ENCODE measurements at regions not wholly inside any gene's neighbourhood (a gene's known extent, or its start where the extent isn't known, plus 50 kb on each side); places are given as distances from the start of the nearest gene placed in this dataset.

DNA sequence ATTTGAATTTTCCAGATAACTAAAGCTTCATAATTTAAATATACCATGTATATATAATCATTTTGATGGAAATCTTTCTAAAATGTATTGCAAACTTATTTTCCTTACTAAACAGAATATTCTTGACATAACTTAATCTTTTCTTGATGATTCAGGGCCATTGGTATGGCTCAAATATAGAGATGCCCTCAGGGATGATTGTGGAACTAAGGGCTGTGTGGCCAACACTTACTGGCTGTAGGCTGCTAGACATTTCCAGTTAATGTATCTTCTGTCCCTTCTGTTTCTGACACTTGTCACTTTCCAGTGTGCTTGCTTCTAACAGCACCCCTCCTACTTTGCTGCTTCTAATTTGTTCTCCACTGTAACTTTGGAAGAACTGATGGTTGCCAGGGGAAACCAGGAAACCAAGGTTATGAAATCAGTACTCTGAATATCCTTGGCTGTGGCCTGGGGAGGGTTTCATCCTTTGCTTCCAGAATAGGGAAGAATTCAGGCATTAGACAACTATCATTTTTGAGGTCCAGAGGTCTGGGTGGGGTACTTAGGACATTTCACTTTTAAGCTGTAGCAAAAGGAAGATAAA, 697.2 kb downstream of the ETS1 start:
- Histone ChIP-seq H3K27ac (no peak overlapping the region), H3K9me3 (no peaks in the 10 kb centered on the region), H3K36me3 (no peaks in the 10 kb centered on the region), H3K4me1 (no peaks in the 10 kb centered on the region), H3K4me3 (no peak overlapping the region), H3K27me3 (no peaks in the 10 kb centered on the region)
- no peak for TF ChIP-seq POLR2A (IDR thresholded peaks at IDR 0.05)
- TF ChIP-seq, protein P1, sequence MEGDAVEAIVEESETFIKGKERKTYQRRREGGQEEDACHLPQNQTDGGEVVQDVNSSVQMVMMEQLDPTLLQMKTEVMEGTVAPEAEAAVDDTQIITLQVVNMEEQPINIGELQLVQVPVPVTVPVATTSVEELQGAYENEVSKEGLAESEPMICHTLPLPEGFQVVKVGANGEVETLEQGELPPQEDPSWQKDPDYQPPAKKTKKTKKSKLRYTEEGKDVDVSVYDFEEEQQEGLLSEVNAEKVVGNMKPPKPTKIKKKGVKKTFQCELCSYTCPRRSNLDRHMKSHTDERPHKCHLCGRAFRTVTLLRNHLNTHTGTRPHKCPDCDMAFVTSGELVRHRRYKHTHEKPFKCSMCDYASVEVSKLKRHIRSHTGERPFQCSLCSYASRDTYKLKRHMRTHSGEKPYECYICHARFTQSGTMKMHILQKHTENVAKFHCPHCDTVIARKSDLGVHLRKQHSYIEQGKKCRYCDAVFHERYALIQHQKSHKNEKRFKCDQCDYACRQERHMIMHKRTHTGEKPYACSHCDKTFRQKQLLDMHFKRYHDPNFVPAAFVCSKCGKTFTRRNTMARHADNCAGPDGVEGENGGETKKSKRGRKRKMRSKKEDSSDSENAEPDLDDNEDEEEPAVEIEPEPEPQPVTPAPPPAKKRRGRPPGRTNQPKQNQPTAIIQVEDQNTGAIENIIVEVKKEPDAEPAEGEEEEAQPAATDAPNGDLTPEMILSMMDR (IDR thresholded peaks at IDR 0.05), result no peak
- no peak for DNase-seq
- intact Hi-C loops (cut with DNase I; ENCODE audit: low total_unique reads), result no loop called here

DNA sequence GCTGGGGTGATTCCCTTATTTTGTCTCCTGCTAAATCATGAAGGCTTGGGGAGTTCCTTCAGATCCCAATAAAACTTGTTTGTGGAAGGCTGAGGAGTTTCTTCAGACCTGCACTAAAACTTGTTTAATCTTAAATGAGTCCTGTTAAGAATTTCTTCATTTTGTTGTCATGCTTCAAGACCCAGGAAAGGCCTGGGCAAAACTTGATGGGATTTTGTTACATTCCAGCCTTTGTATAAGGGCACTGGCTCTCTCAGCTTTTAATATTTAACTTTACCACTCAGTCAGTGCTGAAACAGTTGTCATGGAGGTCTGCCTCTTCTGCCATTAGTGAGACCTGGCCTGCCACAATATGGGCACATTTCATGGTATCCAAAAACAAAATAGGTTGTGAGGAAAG, 699.0 kb downstream of the ETS1 start:
- H3K4me1 ChIP-seq, result no peaks in the 10 kb centered on the region
- H3K4me3 ChIP-seq, result no peak overlapping the region
- intact Hi-C loops (cut with DNase I; ENCODE audit: low total_unique reads), result no loop called here
- no peaks in the 10 kb centered on the region for H3K36me3 ChIP-seq
- no peaks in the 10 kb centered on the region for H3K27me3 ChIP-seq
- H3K9me3 ChIP-seq, result no peaks in the 10 kb centered on the region
- H3K27ac ChIP-seq, result no peak overlapping the region
- TF ChIP-seq POLR2A (IDR thresholded peaks at IDR 0.05), result no peak
- TF ChIP-seq, protein P1 (IDR thresholded peaks at IDR 0.05), result no peak
- no peak for DNase-seq

DNA sequence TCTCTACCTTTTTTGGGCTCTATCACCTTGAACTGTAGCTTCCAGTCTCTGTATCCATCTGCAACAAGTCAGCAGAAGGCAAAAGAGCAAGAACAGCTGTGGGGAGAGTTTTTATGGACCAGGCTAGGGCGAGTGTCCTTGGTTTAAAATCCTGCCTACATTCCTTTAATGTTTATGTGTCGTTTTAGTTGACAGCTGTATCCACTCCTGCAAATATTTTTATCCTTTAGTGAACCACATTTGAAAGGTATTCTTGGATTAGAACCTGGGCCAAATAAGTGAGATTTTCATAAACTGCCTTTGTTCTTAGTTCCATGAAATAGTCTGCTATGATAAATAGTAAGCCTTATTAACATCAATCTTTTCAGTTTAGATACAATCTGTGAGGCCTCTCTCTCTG, 712.2 kb downstream of the ETS1 start:
- no peak for DNase-seq
- no peaks in the 10 kb centered on the region for H3K27me3 ChIP-seq
- H3K4me3 ChIP-seq, result no peak overlapping the region
- H3K27ac ChIP-seq, result no peak overlapping the region
- H3K36me3 ChIP-seq, result no peaks in the 10 kb centered on the region
- no peaks in the 10 kb centered on the region for H3K9me3 ChIP-seq
- intact Hi-C loops (cut with DNase I; ENCODE audit: low total_unique reads), result no loop called here
- no peaks in the 10 kb centered on the region for H3K4me1 ChIP-seq
- TF ChIP-seq, protein P1 (IDR thresholded peaks at IDR 0.05), result no peak
- TF ChIP-seq POLR2A (IDR thresholded peaks at IDR 0.05), result no peak

DNA sequence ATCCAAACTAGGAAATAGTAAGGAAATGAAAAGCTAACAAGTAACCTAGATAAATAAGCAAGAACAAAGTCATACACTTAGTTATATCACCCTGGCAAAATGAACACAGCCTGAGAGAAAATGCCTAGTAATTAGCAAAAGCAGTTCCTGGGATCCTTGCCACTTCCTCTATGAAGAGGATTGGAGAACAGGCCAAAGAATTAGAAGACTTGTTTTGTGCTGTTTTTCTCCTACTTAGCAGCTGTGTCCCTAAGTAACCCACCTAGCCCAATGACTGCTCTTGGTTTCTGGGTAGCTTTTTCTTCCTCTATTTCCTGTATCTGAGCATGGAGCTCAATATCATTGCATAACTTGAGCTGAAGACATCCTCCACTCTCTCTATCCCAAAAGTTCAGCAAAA, 713.9 kb downstream of the ETS1 start:
- intact Hi-C loops (cut with DNase I; ENCODE audit: low total_unique reads), result no loop called here
- H3K4me1 ChIP-seq, result no peaks in the 10 kb centered on the region
- no peak overlapping the region for H3K4me3 ChIP-seq
- DNase-seq, result no peak
- no peaks in the 10 kb centered on the region for H3K27me3 ChIP-seq
- no peak overlapping the region for H3K27ac ChIP-seq
- no peak for TF ChIP-seq POLR2A (IDR thresholded peaks at IDR 0.05)
- TF ChIP-seq, protein P1 (IDR thresholded peaks at IDR 0.05), result no peak
- no peaks in the 10 kb centered on the region for H3K9me3 ChIP-seq
- H3K36me3 ChIP-seq, result no peaks in the 10 kb centered on the region

GRCh38 chr11:127866109-127866508, 721.2 kb downstream of the ETS1 start:
- Histone ChIP-seq H3K27ac (no peak overlapping the region), H3K4me3 (no peak overlapping the region), H3K9me3 (no peaks in the 10 kb centered on the region), H3K4me1 (no peaks in the 10 kb centered on the region), H3K27me3 (no peaks in the 10 kb centered on the region), H3K36me3 (no peaks in the 10 kb centered on the region)
- intact Hi-C loops (cut with DNase I; ENCODE audit: low total_unique reads), result no loop called here
- no peak for DNase-seq
- no peak for TF ChIP-seq POLR2A (IDR thresholded peaks at IDR 0.05)
- TF ChIP-seq, protein P1 (IDR thresholded peaks at IDR 0.05), result no peak

All from uterus (tissue), 3 donors.